Right cardiac atrium (tissue), 5 donors: ENCODE measurements at regions not wholly inside any gene's neighbourhood (a gene's known extent, or its start where the extent isn't known, plus 50 kb on each side); places are given as distances from the start of the nearest gene placed in this dataset.

ENCODE experiments used
- ATAC-seq, 2 donors: fragments of 200-7000 bp; cut with Tn5 transposase; one replicate each; pipeline versions ENCODE4 v1.8.0 to v1.9.1; 2020; ENCODE audit warnings: moderate library complexity in 2 of 2, mild to moderate bottlenecking in 1 of 2
- DNase-seq, 3 donors: peaks; one replicate each; pipeline ENCODE4 v3.0.0-alpha.2; 2020
- H3K27ac ChIP-seq: one replicate; pipeline ENCODE4 v1.5.1; 2013; ENCODE audit warnings: mild to moderate bottlenecking, low read length, control low read depth, moderate library complexity
- H3K27me3 ChIP-seq: one replicate; pipeline ENCODE4 v1.6.1; 2013; ENCODE audit not compliant: control insufficient read depth, insufficient read depth
- H3K4me1 ChIP-seq: one replicate; pipeline ENCODE4 v1.6.1; 2013; ENCODE audit warnings: low read length; ENCODE audit not compliant: control insufficient read depth, insufficient read depth
- H3K4me3 ChIP-seq: one replicate; pipeline ENCODE4 v1.5.1; 2013; ENCODE audit warnings: low read length, control low read depth
- H3K9me3 ChIP-seq: one replicate; pipeline ENCODE4 v1.6.1; 2013; ENCODE audit warnings: low read length; ENCODE audit not compliant: control insufficient read depth
- WGBS: extraction: QIAGEN DNeasy Blood & Tissue Kit; methylation state at CpG from one replicate; pipeline ENCODE4 v1.1.7; 2013; 5-methylcytosine and 5-hydroxymethylcytosine counted together
- intact Hi-C, 4 donors: fragments of 100-400 bp; cut with DNase I; formaldehyde crosslinking; loops; one replicate each; pipeline versions ENCODE4 v1.11.0 to v1.14.0; 2022 to 2023
- donor health status: healthy with polysubstance abuse.
- donor health status: DM: no; HTN: yes; CAD: no.
- donor health status: DM: no; HTN: no; CAD: no.
- donor health status: DM: no; HTN: yes; CAD: no; lungs with severe emphysema.
- donor health status: DM: yes; HTN: yes; CAD: no.

- WGBS: 85% methylated on average over 4 of the region's 4 CpGs
- no peaks in the 10 kb centered on the region for H3K9me3 ChIP-seq
- H3K4me1 ChIP-seq: no peaks in the 10 kb centered on the region
- H3K27ac ChIP-seq: no peak overlapping the region
- intact Hi-C loops: no loop called here
- no peak for DNase-seq
- H3K27me3 ChIP-seq: no peaks in the 10 kb centered on the region
- H3K4me3 ChIP-seq: no peak overlapping the region
- no peak for ATAC-seq
Measured at GRCh38 chr19:31491242-31491641, 142.0 kb upstream of the TSHZ3 start.

DNA sequence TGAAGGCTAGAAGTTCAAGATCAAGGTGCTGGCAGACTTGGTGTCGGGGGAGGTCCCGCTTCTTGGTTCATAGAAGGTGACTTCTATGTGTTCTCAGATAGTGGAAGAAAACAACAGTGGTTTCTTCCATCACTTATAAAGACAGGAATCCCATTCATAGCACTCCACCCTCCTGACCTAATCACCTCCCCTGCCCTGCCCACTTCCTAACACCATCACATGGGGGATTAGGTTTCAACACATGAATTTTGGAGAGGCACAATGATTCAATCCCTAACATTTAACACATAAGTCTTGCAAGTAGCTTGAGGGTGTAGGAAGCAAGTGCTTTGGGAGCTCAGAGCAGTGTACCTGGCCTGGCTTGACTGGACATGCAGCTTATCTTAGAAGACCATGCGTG is 142.8 kb upstream of the TSHZ3 start:
- no peaks in the 10 kb centered on the region for H3K4me1 ChIP-seq
- intact Hi-C loops: no loop called here
- no peaks in the 10 kb centered on the region for H3K9me3 ChIP-seq
- 60% methylated on average over 3 of the region's 3 CpGs for WGBS
- no peak overlapping the region for H3K27ac ChIP-seq
- H3K4me3 ChIP-seq: no peak overlapping the region
- no peaks in the 10 kb centered on the region for H3K27me3 ChIP-seq
- ATAC-seq (no peak), DNase-seq (no peak)

GRCh38 chr19:31496076-31496475 is 146.8 kb upstream of the TSHZ3 start:
- no peak for DNase-seq
- H3K4me3 ChIP-seq: no peak overlapping the region
- 64% methylated on average over 13 of the region's 13 CpGs for WGBS
- intact Hi-C loops: no loop called here
- H3K27me3 ChIP-seq: no peaks in the 10 kb centered on the region
- no peaks in the 10 kb centered on the region for H3K4me1 ChIP-seq
- H3K9me3 ChIP-seq: no peaks in the 10 kb centered on the region
- H3K27ac ChIP-seq: no peak overlapping the region
- ATAC-seq: no peak

DNA sequence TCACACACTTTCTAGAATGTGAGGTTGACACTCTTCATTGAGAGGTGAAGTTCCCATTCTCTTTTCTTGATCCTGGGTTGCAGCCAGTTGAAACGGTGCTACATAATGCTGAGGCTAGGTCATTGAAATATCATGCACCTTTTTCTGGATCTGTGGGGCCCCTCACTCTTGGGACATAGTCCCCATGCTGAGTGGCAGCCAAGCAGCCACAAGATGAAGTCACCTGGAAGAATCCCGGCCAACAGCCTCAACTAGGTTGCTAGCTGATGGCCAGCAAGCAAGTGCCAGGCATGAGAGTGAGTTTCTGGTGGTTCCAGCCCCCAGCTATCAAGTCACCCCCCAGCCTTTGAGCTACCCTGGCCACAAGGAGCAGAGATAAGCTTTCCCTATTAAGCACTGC is 148.5 kb upstream of the TSHZ3 start:
- intact Hi-C loops: no loop called here
- ATAC-seq (no peak), DNase-seq (no peak)
- Histone ChIP-seq H3K9me3 (no peaks in the 10 kb centered on the region), H3K27ac (no peak overlapping the region), H3K4me3 (no peak overlapping the region), H3K27me3 (no peaks in the 10 kb centered on the region), H3K4me1 (no peaks in the 10 kb centered on the region)
- WGBS: 68% methylated on average over 2 of the region's 2 CpGs

DNA sequence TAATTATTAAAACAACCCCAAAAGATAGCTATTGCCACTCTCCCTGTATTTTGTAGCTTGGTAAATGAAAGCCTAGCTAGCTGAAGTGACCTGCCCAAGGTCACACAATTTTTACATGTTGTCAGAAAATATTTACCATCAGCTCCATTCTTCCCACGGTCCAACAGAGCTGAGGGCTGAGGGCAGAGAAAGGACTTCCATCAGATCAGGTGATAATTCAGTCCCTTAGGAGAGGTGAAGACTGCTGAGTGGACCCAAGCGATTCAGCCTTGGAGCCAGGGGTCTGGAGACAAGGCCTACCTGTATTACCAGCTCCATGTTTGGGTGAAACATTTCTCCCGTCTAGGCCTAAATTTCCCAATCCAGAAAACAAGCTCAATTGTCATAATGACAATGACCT is 149.5 kb upstream of the TSHZ3 start:
- Histone ChIP-seq H3K27me3 (no peaks in the 10 kb centered on the region), H3K4me1 (no peaks in the 10 kb centered on the region), H3K4me3 (no peak overlapping the region), H3K27ac (no peak overlapping the region), H3K9me3 (no peaks in the 10 kb centered on the region)
- intact Hi-C loops: no loop called here
- WGBS: 96% methylated on average over 3 of the region's 3 CpGs
- ATAC-seq (no peak), DNase-seq (no peak)

DNA sequence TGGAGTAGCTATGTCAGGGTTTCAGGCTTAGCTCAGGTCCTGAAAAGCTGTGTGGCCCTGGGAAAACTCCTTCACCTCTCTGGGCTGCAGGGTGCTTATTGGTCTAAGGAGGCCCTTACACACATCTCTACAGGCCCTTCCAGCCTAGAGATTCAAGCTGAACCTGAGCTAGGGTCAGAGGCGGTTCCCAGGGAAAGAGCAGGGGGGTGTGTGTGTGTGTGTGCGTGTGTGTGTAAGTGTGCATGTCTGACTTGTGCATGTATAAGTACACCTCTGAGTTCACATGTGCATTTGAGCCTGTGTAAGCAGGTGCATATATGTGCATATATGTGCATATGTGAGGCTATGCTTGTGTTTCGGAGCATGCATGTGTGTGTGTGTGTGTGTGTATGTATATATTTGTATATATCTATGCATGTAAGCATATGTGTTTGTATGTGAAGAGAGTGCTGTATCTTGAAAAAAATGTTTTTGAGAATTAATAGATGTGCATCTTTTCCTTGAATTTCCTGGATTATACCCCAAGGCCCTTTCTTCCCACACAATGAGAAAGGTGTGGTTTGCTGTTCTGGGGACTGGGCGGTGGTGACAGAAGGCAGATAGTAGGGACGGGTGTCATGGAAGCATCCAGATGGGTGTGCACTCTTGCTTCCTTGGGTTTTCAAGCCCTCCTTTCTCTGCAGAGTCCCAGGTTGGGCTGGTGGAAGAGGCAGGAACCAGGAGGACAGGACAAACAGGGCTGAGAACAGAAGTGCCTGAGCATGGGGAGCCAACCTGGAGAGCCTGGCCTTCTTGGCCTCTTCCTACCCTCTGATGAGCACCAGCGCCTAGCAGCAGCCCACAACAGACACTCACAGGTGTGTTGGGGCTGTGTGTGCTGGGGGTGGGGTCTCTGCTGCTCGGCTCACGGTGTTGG is 150.3 kb upstream of the TSHZ3 start:
- DNase-seq (no peak), ATAC-seq (no peak)
- Histone ChIP-seq H3K9me3 (no peaks in the 10 kb centered on the region), H3K27me3 (no peaks in the 10 kb centered on the region), H3K4me1 (no peaks in the 10 kb centered on the region), H3K4me3 (no peak overlapping the region), H3K27ac (no peak overlapping the region)
- 76% methylated on average over 8 of the region's 8 CpGs for WGBS
- intact Hi-C loops: no loop called here

DNA sequence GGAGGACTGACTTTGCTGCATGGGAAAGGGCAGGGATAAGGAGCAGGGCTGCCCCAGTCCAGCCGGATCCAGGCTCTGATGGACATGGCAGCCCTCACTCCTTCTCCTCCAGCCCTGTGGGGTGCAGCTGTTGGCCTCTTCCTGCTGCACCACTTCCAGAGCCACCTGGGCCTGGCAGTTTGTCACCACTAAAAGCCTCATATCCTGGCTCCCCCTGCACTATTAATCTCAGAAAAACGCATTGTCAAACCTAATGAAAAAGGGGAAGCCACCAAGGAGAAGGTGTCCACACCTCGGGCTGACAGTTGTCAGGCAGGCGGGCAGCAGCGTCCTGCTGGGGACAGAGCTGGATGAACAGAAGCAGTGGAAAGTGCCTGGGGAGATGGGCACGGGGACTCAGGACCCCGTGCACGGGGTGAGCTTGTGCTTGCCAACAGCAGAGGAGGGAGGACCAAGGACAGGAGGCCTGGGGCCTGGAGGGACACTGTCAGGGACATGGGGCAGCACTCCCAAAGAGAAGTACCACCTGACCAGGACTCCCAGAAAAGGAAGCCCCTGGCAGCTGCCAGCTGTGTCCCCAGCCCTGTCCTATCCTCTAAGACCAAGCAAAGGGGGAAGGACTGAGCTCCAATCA is 151.1 kb upstream of the TSHZ3 start:
- Histone ChIP-seq H3K27me3 (no peaks in the 10 kb centered on the region), H3K4me3 (no peak overlapping the region), H3K27ac (no peak overlapping the region), H3K4me1 (no peaks in the 10 kb centered on the region), H3K9me3 (no peaks in the 10 kb centered on the region)
- ATAC-seq: no peak
- intact Hi-C loops: no loop called here
- DNase-seq: no peak
- 79% methylated on average over 8 of the region's 8 CpGs for WGBS

DNA sequence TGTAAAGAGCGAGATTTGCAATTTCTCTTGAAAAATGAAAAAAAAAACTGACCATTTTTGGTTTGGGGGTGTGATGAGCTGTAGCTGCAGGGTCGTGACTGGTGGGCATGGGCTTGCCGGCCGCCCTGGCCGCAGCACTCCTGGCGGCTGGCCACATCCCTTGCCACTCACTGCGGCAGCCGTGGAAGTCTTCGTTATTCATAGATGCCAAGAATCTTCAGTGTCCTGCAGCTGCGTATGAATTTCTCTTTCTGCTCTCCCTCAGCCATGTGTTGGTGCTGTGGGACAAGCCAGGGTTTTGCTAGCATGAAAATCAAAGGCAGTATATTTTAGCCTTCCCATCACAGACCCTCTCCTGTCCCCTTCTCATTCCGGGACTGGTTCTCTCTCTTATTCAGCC is 151.7 kb upstream of the TSHZ3 start:
- intact Hi-C loops: no loop called here
- no peaks in the 10 kb centered on the region for H3K4me1 ChIP-seq
- no peaks in the 10 kb centered on the region for H3K27me3 ChIP-seq
- ATAC-seq: no peak
- no peak overlapping the region for H3K27ac ChIP-seq
- H3K4me3 ChIP-seq: no peak overlapping the region
- no peaks in the 10 kb centered on the region for H3K9me3 ChIP-seq
- 81% methylated on average over 11 of the region's 11 CpGs for WGBS
- DNase-seq: no peak

DNA sequence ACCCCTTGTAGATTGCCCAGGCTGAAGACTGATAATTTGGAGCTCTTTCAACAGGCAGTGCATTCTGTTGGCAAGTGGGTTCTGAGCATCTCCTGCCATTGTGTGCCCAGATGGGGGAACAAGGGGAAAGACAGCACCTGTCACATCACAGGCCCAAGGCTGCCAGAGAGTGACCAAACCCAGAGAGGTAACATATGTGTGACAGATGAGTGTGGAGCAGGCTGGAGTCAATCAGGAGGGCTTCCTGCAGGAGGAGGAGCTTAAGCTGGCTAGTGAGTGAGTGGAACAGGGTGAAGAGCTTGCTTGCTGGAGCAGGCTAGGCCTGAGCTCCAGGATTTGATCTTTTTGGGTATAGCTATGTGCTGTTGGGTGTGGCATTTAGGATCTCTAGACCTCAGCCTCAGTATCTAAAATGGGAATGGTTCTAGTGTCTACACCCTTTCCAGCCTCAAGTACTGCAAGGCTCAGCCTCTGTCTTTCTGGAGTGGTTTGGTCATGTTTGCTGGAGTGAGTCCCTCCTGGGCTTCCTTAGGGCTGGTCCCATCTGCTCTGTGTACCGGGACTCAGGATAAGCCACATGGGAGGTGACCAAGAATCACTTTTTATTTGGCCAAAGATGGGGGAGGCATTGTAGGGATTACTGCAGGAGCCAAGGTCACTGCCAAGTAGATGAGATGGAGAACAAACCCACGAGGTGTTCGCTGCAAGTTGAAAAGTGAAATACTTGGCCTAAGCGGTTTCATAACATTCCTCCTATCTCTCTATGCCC is 152.4 kb upstream of the TSHZ3 start:
- Histone ChIP-seq H3K27me3 (no peaks in the 10 kb centered on the region), H3K4me1 (no peaks in the 10 kb centered on the region), H3K27ac (no peak overlapping the region), H3K4me3 (no peak overlapping the region), H3K9me3 (no peaks in the 10 kb centered on the region)
- no peak for ATAC-seq
- WGBS: 85% methylated on average over 4 of the region's 4 CpGs
- no peak for DNase-seq
- intact Hi-C loops: no loop called here

- Histone ChIP-seq H3K4me3 (no peak overlapping the region), H3K9me3 (no peaks in the 10 kb centered on the region), H3K27ac (no peak overlapping the region), H3K27me3 (no peaks in the 10 kb centered on the region), H3K4me1 (no peaks in the 10 kb centered on the region)
- DNase-seq (no peak), ATAC-seq (no peak)
- intact Hi-C loops: no loop called here
- WGBS: 92% methylated on average over 17 of the region's 17 CpGs
Measured at GRCh38 chr19:31502536-31503170, 153.4 kb upstream of the TSHZ3 start.

GRCh38 chr19:31503211-31503610 is 154.0 kb upstream of the TSHZ3 start:
- intact Hi-C loops: no loop called here
- 82% methylated on average over 9 of the region's 9 CpGs for WGBS
- H3K27me3 ChIP-seq: no peaks in the 10 kb centered on the region
- no peak overlapping the region for H3K4me3 ChIP-seq
- ATAC-seq (no peak), DNase-seq (no peak)
- no peak overlapping the region for H3K27ac ChIP-seq
- H3K4me1 ChIP-seq: no peaks in the 10 kb centered on the region
- no peaks in the 10 kb centered on the region for H3K9me3 ChIP-seq
